ENCODE measurements at regions not wholly inside any gene's neighbourhood (a gene's known extent, or its start where the extent isn't known, plus 50 kb on each side); places are given as distances from the start of the nearest gene placed in this dataset.

DNA sequence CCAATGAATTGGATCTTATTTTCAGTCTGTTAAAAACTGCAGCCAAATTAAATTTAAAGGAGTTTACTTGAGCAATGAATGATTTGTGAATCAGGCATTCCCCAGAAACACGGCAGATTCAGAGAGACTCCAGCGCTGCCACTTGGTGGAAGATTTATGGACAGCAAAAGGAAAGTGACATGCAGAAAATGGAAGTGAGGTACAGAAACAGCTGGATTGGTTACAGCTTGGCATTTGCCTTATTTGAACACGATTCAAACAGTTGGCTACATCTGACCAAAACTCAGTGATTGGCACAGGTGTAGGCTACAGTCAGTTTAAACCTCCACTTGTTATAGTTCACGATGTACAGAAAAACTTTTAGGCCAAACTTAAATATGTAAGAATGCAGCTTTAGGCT is 257.6 kb upstream of the IMPG1 start:
- TF ChIP-seq CTCF (IDR thresholded peaks at IDR 0.05 in 4 of 5, conservative IDR thresholded peaks at IDR 0.05 in 1 of 5) (no peak), POLR2A (IDR thresholded peaks at IDR 0.05) (no peak)
- in situ Hi-C loops (cut with MboI; ENCODE audit: low sequenced_read_pairs in 4 of 4): no loop called here
- intact Hi-C loops (cut with DNase I; ENCODE audit: low total_unique reads): no loop called here
- Histone ChIP-seq H3K4me1 (no peaks in the 10 kb centered on the region), H3K27ac (no peak overlapping the region), H3K4me3 (no peak overlapping the region), H3K27me3 (no peaks in the 10 kb centered on the region), H3K9me3 (no peaks in the 10 kb centered on the region), H3K36me3 (no peaks in the 10 kb centered on the region)
- DNase-seq (no peak), ATAC-seq (no peak)

- intact Hi-C loops (cut with DNase I; ENCODE audit: low total_unique reads) (no loop called here), in situ Hi-C loops (cut with MboI; ENCODE audit: low sequenced_read_pairs in 4 of 4) (no loop called here)
- Histone ChIP-seq H3K27ac (no peak overlapping the region), H3K27me3 (no peaks in the 10 kb centered on the region), H3K9me3 (no peaks in the 10 kb centered on the region), H3K36me3 (no peaks in the 10 kb centered on the region), H3K4me3 (no peak overlapping the region), H3K4me1 (no peaks in the 10 kb centered on the region)
- TF ChIP-seq POLR2A (IDR thresholded peaks at IDR 0.05) (no peak), CTCF (IDR thresholded peaks at IDR 0.05 in 4 of 5, conservative IDR thresholded peaks at IDR 0.05 in 1 of 5) (no peak)
- ATAC-seq: no peak
- DNase-seq: no peak
These were observed 254.4 kb upstream of the IMPG1 start for GRCh38 chr6:76326871-76327270.

Measured in gastrocnemius medialis (tissue), 4 donors.